Mesendoderm (in vitro differentiated cells): ENCODE measurements at regions not wholly inside any gene's neighbourhood (a gene's known extent, or its start where the extent isn't known, plus 50 kb on each side); places are given as distances from the start of the nearest gene placed in this dataset.

Experiments
- DNase-seq: peaks from one replicate; pipeline ENCODE4 v3.0.0; 2013
- H2AK5ac ChIP-seq: 2 replicates; pipeline ENCODE4 v1.6.1; 2013; ENCODE audit warnings: low read length, inconsistent platforms
- H2BK120ac ChIP-seq: 2 replicates; pipeline ENCODE4 v1.6.1; 2013; ENCODE audit warnings: low read depth, mild to moderate bottlenecking, low read length, moderate library complexity, mixed read lengths
- H2BK15ac ChIP-seq: replicated peaks from 2 replicates; pipeline ENCODE4 v1.6.1; 2013; ENCODE audit warnings: low read depth, mild to moderate bottlenecking, moderate library complexity
- H2BK5ac ChIP-seq: 2 replicates; pipeline ENCODE4 v1.6.1; 2013; ENCODE audit warnings: low read length, inconsistent platforms
- H3K18ac ChIP-seq: 2 replicates; pipeline ENCODE4 v1.6.1; 2013; ENCODE audit warnings: mild to moderate bottlenecking, low read length, mixed read lengths
- H3K23ac ChIP-seq: one replicate; pipeline ENCODE4 v1.6.1; 2013; ENCODE audit warnings: low read length
- H3K27ac ChIP-seq: 2 replicates; pipeline ENCODE4 v1.5.1; 2013; ENCODE audit warnings: low read depth, mild to moderate bottlenecking, inconsistent platforms, low read length, moderate library complexity
- H3K27me3 ChIP-seq: 2 replicates; pipeline ENCODE4 v1.6.1; 2013; ENCODE audit warnings: low read length, control low read depth, mild to moderate bottlenecking, inconsistent platforms; ENCODE audit not compliant: insufficient read depth, poor library complexity
- H3K36me3 ChIP-seq: 2 replicates; pipeline ENCODE4 v1.6.1; 2013; ENCODE audit warnings: low read length, inconsistent platforms; ENCODE audit not compliant: control insufficient read depth, insufficient read depth
- H3K4ac ChIP-seq: one replicate; pipeline ENCODE4 v1.6.1; 2013; ENCODE audit warnings: low read depth, mild to moderate bottlenecking, low read length, moderate library complexity
- H3K4me1 ChIP-seq: 2 replicates; pipeline ENCODE4 v1.6.1; 2013; ENCODE audit warnings: low read depth, low read length, inconsistent platforms; ENCODE audit not compliant: control insufficient read depth
- H3K4me2 ChIP-seq: 2 replicates; pipeline ENCODE4 v1.6.1; 2013; ENCODE audit warnings: low read length
- H3K4me3 ChIP-seq: 2 replicates; pipeline ENCODE4 v1.5.1; 2013; ENCODE audit warnings: mild to moderate bottlenecking, low read length
- H3K56ac ChIP-seq: one replicate; pipeline ENCODE4 v1.6.1; 2013; ENCODE audit warnings: low read length
- H3K79me1 ChIP-seq: 2 replicates; pipeline ENCODE4 v1.6.1; 2013; ENCODE audit warnings: low read length, inconsistent platforms
- H3K79me2 ChIP-seq: 2 replicates; pipeline ENCODE4 v1.6.1; 2013; ENCODE audit warnings: mild to moderate bottlenecking, low read length; ENCODE audit not compliant: control insufficient read depth, insufficient read depth
- H3K9ac ChIP-seq: 2 replicates; pipeline ENCODE4 v1.6.1; 2013; ENCODE audit warnings: low read length, inconsistent platforms
- H4K5ac ChIP-seq: one replicate; pipeline ENCODE4 v1.6.1; 2013; ENCODE audit warnings: low read length
- H4K8ac ChIP-seq: one replicate; pipeline ENCODE4 v1.6.1; 2013; ENCODE audit warnings: low read depth, mild to moderate bottlenecking, control low read depth, low read length, moderate library complexity
- WGBS: extraction: QIAGEN DNeasy Blood & Tissue Kit; methylation state at CpG from one replicate; pipeline ENCODE4 v1.1.7; 2013; ENCODE audit warnings: low lambda C conversion rate, missing lambda C conversion rate; ENCODE audit not compliant: insufficient coverage; ENCODE audit errors: extremely low coverage; 5-methylcytosine and 5-hydroxymethylcytosine counted together

GRCh38 chr9:99677281-99677680 lies 144.4 kb upstream of the NR4A3 start:
- Histone ChIP-seq H3K18ac (no peak overlapping the region), H3K36me3 (no peaks in the 10 kb centered on the region), H3K4me3 (no peak overlapping the region), H3K27me3 (no peaks in the 10 kb centered on the region), H3K9ac (no peak overlapping the region), H3K56ac (no peak overlapping the region), H3K4ac (no peak overlapping the region), H3K27ac (no peak overlapping the region), H3K4me1 (no peaks in the 10 kb centered on the region), H4K8ac (no peak overlapping the region), H2BK120ac (no peak overlapping the region), H2AK5ac (no peak overlapping the region), H2BK15ac (no peak overlapping the region), H2BK5ac (no peak overlapping the region), H3K23ac (no peak overlapping the region), H3K4me2 (no peak overlapping the region), H3K79me2 (no peaks in the 10 kb centered on the region), H3K79me1 (no peaks in the 10 kb centered on the region), H4K5ac (no peak overlapping the region)
- DNase-seq: no peak
- whole genome bisulfite sequencing: no CpG with 5 or more reads among the region's 1 CpG

- no peaks in the 10 kb centered on the region for H3K36me3 ChIP-seq
- no peak overlapping the region for H2BK120ac ChIP-seq
- H3K18ac ChIP-seq: no peak overlapping the region
- no peak overlapping the region for H3K9ac ChIP-seq
- H2BK15ac ChIP-seq: no peak overlapping the region
- no peak overlapping the region for H4K5ac ChIP-seq
- H3K27me3 ChIP-seq: no peaks in the 10 kb centered on the region
- H3K23ac ChIP-seq: no peak overlapping the region
- no peaks in the 10 kb centered on the region for H3K79me2 ChIP-seq
- H3K4ac ChIP-seq: no peak overlapping the region
- H2AK5ac ChIP-seq: no peak overlapping the region
- H3K27ac ChIP-seq: no peak overlapping the region
- no peak overlapping the region for H3K56ac ChIP-seq
- no peak overlapping the region for H2BK5ac ChIP-seq
- DNase-seq: no peak
- H3K4me3 ChIP-seq: no peak overlapping the region
- H4K8ac ChIP-seq: no peak overlapping the region
- H3K79me1 ChIP-seq: no peaks in the 10 kb centered on the region
- H3K4me1 ChIP-seq: no peaks in the 10 kb centered on the region
- H3K4me2 ChIP-seq: no peak overlapping the region
Observed at GRCh38 chr9:99678566-99678965, 143.1 kb upstream of the NR4A3 start.

- no peaks in the 10 kb centered on the region for H3K36me3 ChIP-seq
- H3K4ac ChIP-seq: no peak overlapping the region
- DNase-seq: no peak
- H3K4me3 ChIP-seq: no peak overlapping the region
- H2BK5ac ChIP-seq: no peak overlapping the region
- WGBS: no CpG with 5 or more reads among the region's 1 CpG
- H3K18ac ChIP-seq: no peak overlapping the region
- no peak overlapping the region for H2BK15ac ChIP-seq
- H4K5ac ChIP-seq: no peak overlapping the region
- H3K79me2 ChIP-seq: no peaks in the 10 kb centered on the region
- no peak overlapping the region for H4K8ac ChIP-seq
- no peak overlapping the region for H3K27ac ChIP-seq
- no peak overlapping the region for H2BK120ac ChIP-seq
- H3K27me3 ChIP-seq: no peaks in the 10 kb centered on the region
- no peak overlapping the region for H3K56ac ChIP-seq
- no peak overlapping the region for H3K9ac ChIP-seq
- H3K4me1 ChIP-seq: no peaks in the 10 kb centered on the region
- no peak overlapping the region for H2AK5ac ChIP-seq
- no peak overlapping the region for H3K4me2 ChIP-seq
- H3K79me1 ChIP-seq: no peaks in the 10 kb centered on the region
- H3K23ac ChIP-seq: no peak overlapping the region
Observed at GRCh38 chr9:99680191-99680590, 141.5 kb upstream of the NR4A3 start.

GRCh38 chr9:99681113-99681512 lies 140.6 kb upstream of the NR4A3 start:
- no peak overlapping the region for H3K4me3 ChIP-seq
- DNase-seq: no peak

GRCh38 chr9:99682378-99682777 lies 139.3 kb upstream of the NR4A3 start:
- H2AK5ac ChIP-seq: no peak overlapping the region
- no peak overlapping the region for H2BK5ac ChIP-seq
- H3K4me3 ChIP-seq: no peak overlapping the region
- no peak overlapping the region for H3K4ac ChIP-seq
- H2BK120ac ChIP-seq: no peak overlapping the region
- H3K79me2 ChIP-seq: no peaks in the 10 kb centered on the region
- H3K79me1 ChIP-seq: no peaks in the 10 kb centered on the region
- no peak overlapping the region for H4K5ac ChIP-seq
- H3K56ac ChIP-seq: no peak overlapping the region
- no peak overlapping the region for H3K23ac ChIP-seq
- no peak overlapping the region for H3K9ac ChIP-seq
- no peaks in the 10 kb centered on the region for H3K36me3 ChIP-seq
- H3K4me2 ChIP-seq: no peak overlapping the region
- no peak overlapping the region for H4K8ac ChIP-seq
- H2BK15ac ChIP-seq: no peak overlapping the region
- H3K18ac ChIP-seq: no peak overlapping the region
- no peaks in the 10 kb centered on the region for H3K4me1 ChIP-seq
- no peak for DNase-seq
- no peak overlapping the region for H3K27ac ChIP-seq
- no peaks in the 10 kb centered on the region for H3K27me3 ChIP-seq
- no CpG with 5 or more reads among the region's 1 CpG for WGBS

More at GRCh38 chr9:99681113-99681512, 140.6 kb upstream of the NR4A3 start:
- no peak overlapping the region for H4K5ac ChIP-seq
- no peaks in the 10 kb centered on the region for H3K79me2 ChIP-seq
- H3K4me2 ChIP-seq: no peak overlapping the region
- H2BK5ac ChIP-seq: no peak overlapping the region
- H3K18ac ChIP-seq: no peak overlapping the region
- H3K4me1 ChIP-seq: no peaks in the 10 kb centered on the region
- H2BK15ac ChIP-seq: no peak overlapping the region
- H4K8ac ChIP-seq: no peak overlapping the region
- H3K4ac ChIP-seq: no peak overlapping the region
- no peak overlapping the region for H2BK120ac ChIP-seq
- H3K56ac ChIP-seq: no peak overlapping the region
- H2AK5ac ChIP-seq: no peak overlapping the region
- no peak overlapping the region for H3K9ac ChIP-seq
- no peaks in the 10 kb centered on the region for H3K36me3 ChIP-seq
- no peaks in the 10 kb centered on the region for H3K27me3 ChIP-seq
- H3K79me1 ChIP-seq: no peaks in the 10 kb centered on the region
- no peak overlapping the region for H3K23ac ChIP-seq
- H3K27ac ChIP-seq: no peak overlapping the region

- no peak overlapping the region for H3K4me3 ChIP-seq
- no peak overlapping the region for H4K5ac ChIP-seq
- no peaks in the 10 kb centered on the region for H3K27me3 ChIP-seq
- H3K18ac ChIP-seq: no peak overlapping the region
- no peaks in the 10 kb centered on the region for H3K4me1 ChIP-seq
- no peak overlapping the region for H3K4me2 ChIP-seq
- no peaks in the 10 kb centered on the region for H3K36me3 ChIP-seq
- no peak overlapping the region for H2BK5ac ChIP-seq
- H2BK15ac ChIP-seq: no peak overlapping the region
- no peak overlapping the region for H3K4ac ChIP-seq
- no peak overlapping the region for H2AK5ac ChIP-seq
- H3K23ac ChIP-seq: no peak overlapping the region
- H3K79me1 ChIP-seq: no peaks in the 10 kb centered on the region
- no peak overlapping the region for H3K9ac ChIP-seq
- no peak overlapping the region for H3K56ac ChIP-seq
- no CpG with 5 or more reads among the region's 2 CpGs for WGBS
- H3K79me2 ChIP-seq: no peaks in the 10 kb centered on the region
- no peak overlapping the region for H4K8ac ChIP-seq
- no peak for DNase-seq
- no peak overlapping the region for H3K27ac ChIP-seq
- no peak overlapping the region for H2BK120ac ChIP-seq
Observed at GRCh38 chr9:99682870-99683269, 138.8 kb upstream of the NR4A3 start.
